HUES64 (cell line): ENCODE measurements at regions not wholly inside any gene's neighbourhood (a gene's known extent, or its start where the extent isn't known, plus 50 kb on each side); places are given as distances from the start of the nearest gene placed in this dataset.

ENCODE experiments used
- H3K27ac ChIP-seq: 2 replicates; pipeline ENCODE4 v1.7.0; 2013; ENCODE audit warnings: low read depth, low read length, inconsistent platforms
- H3K27me3 ChIP-seq: 2 replicates; pipeline ENCODE4 v1.6.1; 2013; ENCODE audit warnings: mild to moderate bottlenecking, low read length; ENCODE audit not compliant: insufficient read depth
- H3K36me3 ChIP-seq: 2 replicates; pipeline ENCODE4 v1.6.1; 2013; ENCODE audit warnings: mild to moderate bottlenecking, low read length; ENCODE audit not compliant: insufficient read depth
- H3K4me1 ChIP-seq: 2 replicates; pipeline ENCODE4 v1.6.1; 2013; ENCODE audit warnings: mild to moderate bottlenecking, low read length, moderate library complexity; ENCODE audit not compliant: insufficient read depth
- H3K4me3 ChIP-seq: 2 replicates; pipeline ENCODE4 v1.5.1; 2013; ENCODE audit warnings: mild to moderate bottlenecking, low read length, moderate library complexity
- H3K9ac ChIP-seq: 2 replicates; pipeline ENCODE4 v1.6.1; 2013; ENCODE audit warnings: mild to moderate bottlenecking, low read depth, low read length
- H3K9me3 ChIP-seq: 2 replicates; pipeline ENCODE4 v1.6.1; 2013; ENCODE audit warnings: low read depth, low read length; ENCODE audit not compliant: insufficient read depth
- WGBS: fragments of 150-250, 120-280 bp; methylation state at CpG from one replicate; pipeline ENCODE4 v1.1.7; 2013; ENCODE audit warnings: missing lambda C conversion rate; 5-methylcytosine and 5-hydroxymethylcytosine counted together

DNA sequence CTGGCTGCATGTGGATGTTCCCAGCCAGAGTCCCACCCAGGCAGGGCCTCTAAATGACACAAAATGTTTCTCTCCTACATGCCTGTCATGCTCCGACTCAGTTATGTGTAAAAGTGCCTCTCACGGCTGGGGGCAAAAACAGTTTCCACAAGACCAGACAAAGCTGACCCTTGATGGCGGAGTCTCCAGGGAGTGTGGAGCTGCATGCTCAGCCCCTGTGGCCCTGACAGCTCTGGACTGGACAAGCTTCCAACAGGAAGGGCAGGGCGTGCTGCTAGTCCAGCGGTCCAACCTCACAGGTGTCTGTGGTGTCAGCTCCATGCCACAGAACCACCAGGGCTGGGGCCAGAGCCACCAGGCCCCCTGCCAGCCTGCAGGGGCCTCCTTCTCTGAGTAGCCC is 149.6 kb downstream of the CRYBB2 start:
- Histone ChIP-seq H3K36me3 (no peaks in the 10 kb centered on the region), H3K27ac (no peak overlapping the region), H3K9me3 (no peaks in the 10 kb centered on the region), H3K9ac (no peak overlapping the region), H3K4me3 (no peak overlapping the region), H3K4me1 (no peaks in the 10 kb centered on the region), H3K27me3 (no peaks in the 10 kb centered on the region)
- 95% methylated on average over 5 of the region's 5 CpGs for WGBS

DNA sequence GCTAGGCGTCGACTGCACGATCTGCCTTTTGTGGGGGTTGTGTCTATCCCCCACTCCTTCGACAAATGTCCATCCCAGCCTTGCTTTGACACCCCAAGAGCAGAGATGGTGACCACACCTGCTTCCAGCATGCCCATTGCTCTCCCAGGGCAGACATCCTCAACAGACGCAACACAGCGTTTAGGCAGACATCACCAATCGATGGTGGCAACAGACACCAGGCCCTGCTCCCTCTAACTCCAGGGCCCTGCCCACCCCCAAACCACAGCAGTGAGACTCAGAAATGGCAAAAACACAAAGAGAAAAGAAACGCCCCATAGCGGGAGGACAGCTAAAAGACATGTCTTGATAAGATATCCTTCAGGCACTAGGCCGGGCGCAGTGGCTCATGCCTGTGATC is 150.9 kb downstream of the CRYBB2 start:
- H3K27ac ChIP-seq: no peak overlapping the region
- H3K4me3 ChIP-seq: no peak overlapping the region
- H3K4me1 ChIP-seq: no peaks in the 10 kb centered on the region
- 92% methylated on average over 11 of the region's 11 CpGs for WGBS
- H3K9me3 ChIP-seq: no peaks in the 10 kb centered on the region
- H3K27me3 ChIP-seq: no peaks in the 10 kb centered on the region
- no peak overlapping the region for H3K9ac ChIP-seq
- no peaks in the 10 kb centered on the region for H3K36me3 ChIP-seq

DNA sequence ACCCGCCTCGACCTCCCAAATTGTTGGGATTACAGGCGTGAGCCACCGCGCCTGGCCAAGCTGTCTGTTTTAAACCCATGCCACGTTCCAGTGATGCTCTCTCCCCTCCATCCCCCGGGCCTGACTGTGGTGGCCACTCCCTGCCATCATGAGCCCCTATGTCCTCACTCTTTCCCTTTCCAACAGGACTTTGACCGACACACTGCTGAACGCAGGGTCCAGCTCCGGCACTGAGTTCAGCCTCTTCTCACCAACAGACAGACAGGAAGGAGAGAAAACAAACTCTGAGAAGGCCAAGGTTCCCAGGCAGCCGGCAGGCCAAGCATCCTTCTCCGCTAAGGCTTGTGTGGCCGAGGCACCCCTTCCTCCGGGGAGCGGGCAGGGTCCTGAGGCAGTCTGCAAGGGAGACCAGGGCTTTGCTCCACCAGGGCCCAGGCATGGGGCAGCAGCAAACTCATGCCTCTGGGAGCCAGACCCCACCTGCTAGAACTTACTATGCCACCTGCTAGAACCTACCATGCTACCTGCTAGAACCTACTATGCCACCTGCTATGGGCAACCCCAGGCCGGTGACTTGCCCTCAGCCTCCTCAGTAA is 152.7 kb downstream of the CRYBB2 start:
- H3K4me1 ChIP-seq: no peaks in the 10 kb centered on the region
- H3K27me3 ChIP-seq: no peaks in the 10 kb centered on the region
- no peak overlapping the region for H3K9ac ChIP-seq
- no peak overlapping the region for H3K27ac ChIP-seq
- no peaks in the 10 kb centered on the region for H3K9me3 ChIP-seq
- WGBS: 95% methylated on average over 16 of the region's 16 CpGs
- H3K36me3 ChIP-seq: 0 out of 2 replicates have a peak, but pooled peaks cover 3% of the 10 kb centered on the region
- no peak overlapping the region for H3K4me3 ChIP-seq

DNA sequence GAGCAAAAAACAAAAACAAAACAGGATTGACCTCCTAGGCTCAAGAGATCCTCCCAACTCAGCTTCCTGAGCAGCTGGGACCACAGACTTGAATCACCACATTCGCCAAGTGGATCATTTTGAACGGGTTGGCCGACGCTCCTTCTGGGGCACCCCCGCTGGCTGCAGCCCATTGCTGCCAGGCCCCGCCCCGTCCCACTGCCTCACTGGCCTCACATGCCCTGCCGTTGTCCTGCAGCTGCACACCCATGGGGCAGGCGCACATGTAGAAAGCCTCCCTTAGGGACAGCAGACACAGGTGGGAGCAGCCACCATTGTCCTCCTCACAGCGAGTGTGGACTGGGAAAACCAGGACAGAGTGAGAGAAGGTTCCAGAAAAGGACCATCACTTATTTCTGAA is 154.5 kb downstream of the CRYBB2 start:
- 89% methylated on average over 10 of the region's 10 CpGs for WGBS
- H3K9me3 ChIP-seq: no peaks in the 10 kb centered on the region
- no peak overlapping the region for H3K27ac ChIP-seq
- H3K4me3 ChIP-seq: no peak overlapping the region
- H3K27me3 ChIP-seq: no peaks in the 10 kb centered on the region
- H3K4me1 ChIP-seq: no peaks in the 10 kb centered on the region
- H3K9ac ChIP-seq: no peak overlapping the region; the same call in 1 of the 2 replicates
- 0 out of 2 replicates have a peak, but pooled peaks cover 7% of the 10 kb centered on the region for H3K36me3 ChIP-seq

DNA sequence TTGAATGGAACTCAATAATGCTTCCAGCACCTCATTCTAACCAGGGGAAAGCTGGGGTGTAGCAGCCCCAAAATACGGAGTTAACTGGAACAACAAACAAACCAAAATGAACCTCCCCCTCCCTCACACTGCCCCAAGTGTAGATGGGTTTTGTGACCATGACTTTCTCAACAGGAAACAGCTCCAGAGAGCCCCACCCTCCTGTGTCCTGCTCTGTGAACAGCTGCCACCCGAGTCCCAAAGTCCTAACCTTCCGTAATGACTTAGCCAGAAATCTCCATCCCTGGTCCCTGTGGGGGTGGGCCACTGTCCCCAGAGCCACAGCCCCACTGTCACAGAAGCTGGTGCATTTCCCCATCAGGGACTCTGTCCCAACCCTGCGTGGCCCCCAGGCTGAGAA is 155.4 kb downstream of the CRYBB2 start:
- WGBS: 92% methylated on average over 4 of the region's 4 CpGs
- H3K4me1 ChIP-seq: no peaks in the 10 kb centered on the region

DNA sequence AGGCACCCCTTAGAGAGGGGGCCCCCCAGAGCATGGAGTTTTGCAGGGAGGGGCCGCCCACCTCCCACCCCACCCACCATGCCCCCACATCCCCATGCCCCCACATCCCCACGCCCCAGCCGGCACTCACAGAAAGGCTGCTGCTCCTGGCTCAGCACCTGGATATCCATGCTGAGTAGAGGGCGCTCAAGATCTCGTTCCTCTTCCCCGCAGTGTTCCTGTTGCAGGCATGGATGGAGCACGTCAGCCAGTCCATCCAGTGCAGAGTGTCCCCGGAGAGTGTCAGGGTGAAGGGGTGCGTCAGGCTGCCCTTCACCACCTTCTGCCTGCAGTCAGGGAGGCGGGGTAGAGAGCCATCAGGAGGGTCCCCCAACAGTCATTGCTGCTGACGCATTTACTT is 156.2 kb downstream of the CRYBB2 start:
- Histone ChIP-seq H3K9me3 (no peaks in the 10 kb centered on the region), H3K27ac (no peak overlapping the region), H3K4me3 (no peak overlapping the region), H3K27me3 (no peaks in the 10 kb centered on the region), H3K9ac (no peak overlapping the region), H3K4me1 (no peaks in the 10 kb centered on the region), H3K36me3 (peaks cover 19% of the 10 kb centered on the region)
- 70% methylated on average over 11 of the region's 11 CpGs for WGBS

More for the DNA sequence above, 155.4 kb downstream of the CRYBB2 start:
- no peak overlapping the region for H3K4me3 ChIP-seq
- H3K9me3 ChIP-seq: no peaks in the 10 kb centered on the region
- H3K9ac ChIP-seq: no peak overlapping the region
- H3K27ac ChIP-seq: no peak overlapping the region
- H3K27me3 ChIP-seq: no peaks in the 10 kb centered on the region
- peaks cover 12% of the 10 kb centered on the region; the same call in 1 of the 2 replicates for H3K36me3 ChIP-seq

DNA sequence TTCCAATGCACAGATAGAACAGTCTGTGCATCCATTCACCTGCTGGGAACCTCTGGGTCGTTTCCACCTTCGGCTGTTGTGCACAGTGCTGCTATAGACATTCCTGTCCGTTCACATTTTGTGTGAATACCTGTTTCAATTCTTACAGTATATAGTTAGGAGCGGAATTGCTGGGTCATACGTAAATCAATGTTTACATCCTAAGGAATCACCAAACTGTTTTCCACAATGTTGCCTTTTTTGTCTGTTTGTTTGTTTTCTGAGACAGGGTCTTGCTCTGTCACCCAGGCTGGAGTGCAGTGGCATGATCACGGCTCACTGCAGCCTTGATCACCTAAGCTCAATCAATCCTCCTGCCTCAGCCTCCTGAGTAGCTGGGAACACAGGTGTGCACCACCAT is 158.3 kb downstream of the CRYBB2 start:
- Histone ChIP-seq H3K36me3 (peaks cover 19% of the 10 kb centered on the region), H3K9me3 (no peaks in the 10 kb centered on the region), H3K9ac (no peak overlapping the region), H3K27ac (no peak overlapping the region), H3K27me3 (no peaks in the 10 kb centered on the region), H3K4me1 (no peaks in the 10 kb centered on the region), H3K4me3 (no peak overlapping the region)
- WGBS: 94% methylated on average over 5 of the region's 6 CpGs

DNA sequence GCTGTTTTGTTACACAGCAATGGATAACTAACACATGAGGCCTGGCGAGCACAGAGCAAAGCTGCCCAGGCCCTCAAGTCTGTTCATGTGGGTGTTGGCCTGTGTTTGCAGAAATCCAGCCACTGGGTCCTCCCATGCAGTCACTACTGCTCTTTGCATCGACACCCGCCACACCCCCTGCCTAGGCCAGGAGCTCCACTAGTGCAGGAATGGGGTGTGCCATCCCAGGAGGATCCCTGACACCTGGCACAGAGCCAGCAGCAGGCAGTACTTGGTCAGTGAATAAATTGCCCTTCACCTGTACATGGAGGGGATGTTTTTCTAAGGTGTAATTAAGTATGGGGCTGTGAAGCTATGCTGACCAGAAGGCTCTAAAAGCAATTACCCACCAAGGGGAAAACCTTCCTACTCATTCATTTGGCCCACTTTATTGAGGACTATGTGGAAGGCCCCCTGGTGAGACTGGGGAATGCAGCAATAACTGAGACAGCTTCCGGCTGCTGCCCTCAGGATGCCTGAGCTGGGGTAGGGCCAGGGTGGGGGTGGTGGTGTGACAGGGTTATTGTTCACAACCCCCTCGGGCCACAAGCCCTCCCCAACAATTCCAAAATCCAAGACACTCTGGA is 160.8 kb downstream of the CRYBB2 start:
- WGBS: 91% methylated on average over 5 of the region's 5 CpGs
- Histone ChIP-seq H3K9ac (no peak overlapping the region), H3K4me1 (no peaks in the 10 kb centered on the region)

DNA sequence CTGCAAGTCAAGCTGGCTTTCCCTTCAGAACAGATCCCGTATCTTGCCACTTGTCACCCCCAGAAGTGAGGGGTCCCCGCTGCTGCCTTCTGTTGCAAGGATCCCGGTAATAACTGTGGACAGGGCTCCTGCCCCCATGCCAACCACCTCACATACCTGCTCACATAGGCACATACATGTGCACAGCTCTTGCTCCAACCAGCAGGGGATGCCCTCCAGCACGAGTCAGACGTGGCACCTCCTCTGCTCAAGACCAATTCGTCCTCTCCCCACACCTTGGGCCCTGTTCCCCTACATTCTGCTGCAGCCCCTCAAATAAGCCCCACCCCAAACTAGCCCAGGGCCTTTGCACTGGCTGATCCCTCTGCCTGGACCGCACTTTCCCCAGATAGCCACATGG is 163.3 kb downstream of the CRYBB2 start:
- Histone ChIP-seq H3K27me3 (no peaks in the 10 kb centered on the region), H3K4me1 (peaks cover 13% of the 10 kb centered on the region), H3K36me3 (peaks cover 12% of the 10 kb centered on the region), H3K4me3 (no peak overlapping the region), H3K9me3 (no peaks in the 10 kb centered on the region), H3K27ac (no peak overlapping the region), H3K9ac (no peak overlapping the region)
- 86% methylated on average over 7 of the region's 7 CpGs for WGBS

More for the DNA sequence above, 160.8 kb downstream of the CRYBB2 start:
- peaks cover 19% of the 10 kb centered on the region for H3K36me3 ChIP-seq
- H3K9me3 ChIP-seq: no peaks in the 10 kb centered on the region
- H3K27me3 ChIP-seq: no peaks in the 10 kb centered on the region
- H3K27ac ChIP-seq: no peak overlapping the region
- H3K4me3 ChIP-seq: no peak overlapping the region

DNA sequence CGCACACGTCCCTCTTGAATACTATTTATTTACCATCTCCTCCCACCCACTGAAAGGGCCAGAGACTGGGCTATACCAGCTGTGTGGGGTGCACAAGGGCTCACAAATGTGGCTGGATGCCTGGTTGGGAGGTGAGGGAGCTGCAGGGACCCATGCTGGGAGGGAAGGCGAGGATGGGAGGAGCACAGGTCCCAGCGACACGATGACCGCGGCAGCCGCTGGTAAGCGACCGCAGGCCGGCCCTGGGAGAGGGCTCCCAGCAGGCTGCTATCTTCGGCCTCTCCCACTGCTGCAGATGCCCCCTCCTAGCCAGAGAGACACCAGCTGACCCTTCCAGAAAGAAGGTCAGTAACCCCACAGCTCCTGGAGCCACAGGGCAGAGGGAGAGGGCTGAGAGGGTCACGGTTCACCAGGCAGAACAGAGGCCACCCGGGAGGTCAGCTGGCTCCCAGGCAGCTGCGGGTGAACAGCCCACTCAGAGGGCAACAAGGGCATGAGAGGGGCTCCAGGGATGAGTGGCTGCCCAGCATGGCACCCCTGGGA is 163.9 kb downstream of the CRYBB2 start:
- no peaks in the 10 kb centered on the region for H3K9me3 ChIP-seq
- peaks cover 13% of the 10 kb centered on the region for H3K4me1 ChIP-seq
- peaks cover 12% of the 10 kb centered on the region for H3K36me3 ChIP-seq
- H3K27ac ChIP-seq: no peak overlapping the region
- WGBS: 53% methylated on average over 15 of the region's 15 CpGs
- H3K9ac ChIP-seq: no peak overlapping the region
- no peak overlapping the region for H3K4me3 ChIP-seq
- no peaks in the 10 kb centered on the region for H3K27me3 ChIP-seq

DNA sequence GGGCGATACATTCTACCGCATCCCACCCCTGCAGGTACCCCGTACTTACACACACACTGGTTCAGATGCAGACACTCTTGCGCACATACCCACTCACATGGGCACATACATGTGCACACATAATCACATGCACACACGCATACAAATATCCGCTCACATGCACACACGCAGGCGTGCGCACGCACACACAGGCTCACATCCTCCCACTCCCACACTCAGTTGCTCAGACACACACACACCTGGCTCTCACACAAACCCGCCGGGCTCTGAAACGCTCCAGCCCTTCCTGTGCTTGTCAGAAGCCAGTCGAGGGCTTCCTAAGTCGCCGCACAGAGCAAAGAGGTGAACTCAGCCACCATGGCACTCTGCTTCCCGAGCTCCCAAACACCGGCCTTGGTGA is 164.5 kb downstream of the CRYBB2 start:
- Histone ChIP-seq H3K27me3 (no peaks in the 10 kb centered on the region), H3K9me3 (no peaks in the 10 kb centered on the region), H3K4me3 (no peak overlapping the region), H3K4me1 (peaks cover 14% of the 10 kb centered on the region), H3K9ac (no peak overlapping the region), H3K36me3 (peaks cover 12% of the 10 kb centered on the region), H3K27ac (no peak overlapping the region)
- WGBS: 93% methylated on average over 18 of the region's 18 CpGs
